CD4-positive, alpha-beta T cell treated with Interleukin-15 for 1 hour (primary cell): ENCODE measurements at regions not wholly inside any gene's neighbourhood (a gene's known extent, or its start where the extent isn't known, plus 50 kb on each side); places are given as distances from the start of the nearest gene placed in this dataset.
"Not testable (repeated sequence)": the region's sequence is repeated elsewhere in the genome, so short reads cannot be mapped to it uniquely, and the experiment has no call there.

Experiments used
- DNase-seq: peaks from one replicate; pipeline ENCODE4 v3.0.0-alpha.2; 2020

GRCh38 chr2:239801404-239802184, 223.5 kb downstream of the NDUFA10 start:
- DNase-seq: no peak

- DNase-seq: no peak
Observed at GRCh38 chr2:239800785-239801386, 224.3 kb downstream of the NDUFA10 start.

- no peak for DNase-seq
Observed at GRCh38 chr2:239797316-239797715, 227.8 kb downstream of the NDUFA10 start.

GRCh38 chr2:239795761-239796160, 229.4 kb downstream of the NDUFA10 start:
- DNase-seq: not testable (repeated sequence)

GRCh38 chr2:239793836-239794235, 231.3 kb downstream of the NDUFA10 start:
- DNase-seq: no peak

- no peak for DNase-seq
Observed at GRCh38 chr2:239793086-239793485, 232.1 kb downstream of the NDUFA10 start.

GRCh38 chr2:239792405-239793084, 232.6 kb downstream of the NDUFA10 start:
- DNase-seq: no peak

- DNase-seq: no peak
Observed at GRCh38 chr2:239791526-239792404, 233.4 kb downstream of the NDUFA10 start.

GRCh38 chr2:239790721-239791120, 234.4 kb downstream of the NDUFA10 start:
- no peak for DNase-seq

- DNase-seq: no peak
Observed at GRCh38 chr2:239790313-239790712, 234.8 kb downstream of the NDUFA10 start.

- DNase-seq: no peak
Observed at GRCh38 chr2:239789711-239790110, 235.4 kb downstream of the NDUFA10 start.

- DNase-seq: no peak
Observed at GRCh38 chr2:239788576-239789098, 236.5 kb downstream of the NDUFA10 start.

GRCh38 chr2:239787538-239788050, 237.5 kb downstream of the NDUFA10 start:
- DNase-seq: no peak

GRCh38 chr2:239786791-239787190, 238.4 kb downstream of the NDUFA10 start:
- DNase-seq: no peak

GRCh38 chr2:239781454-239781853, 243.7 kb downstream of the NDUFA10 start:
- no peak for DNase-seq

- no peak for DNase-seq
Observed at GRCh38 chr2:239780236-239780994, 244.7 kb downstream of the NDUFA10 start.

GRCh38 chr2:239779584-239779983, 245.6 kb downstream of the NDUFA10 start:
- no peak for DNase-seq

GRCh38 chr2:239778861-239779558, 246.1 kb downstream of the NDUFA10 start:
- DNase-seq: no peak

GRCh38 chr2:239778042-239778851, 246.9 kb downstream of the NDUFA10 start:
- DNase-seq: no peak

- DNase-seq: no peak
Observed at GRCh38 chr2:239777219-239777618, 247.9 kb downstream of the NDUFA10 start.
